ENCODE measurements at regions not wholly inside any gene's neighbourhood (a gene's known extent, or its start where the extent isn't known, plus 50 kb on each side); places are given as distances from the start of the nearest gene placed in this dataset.

DNA sequence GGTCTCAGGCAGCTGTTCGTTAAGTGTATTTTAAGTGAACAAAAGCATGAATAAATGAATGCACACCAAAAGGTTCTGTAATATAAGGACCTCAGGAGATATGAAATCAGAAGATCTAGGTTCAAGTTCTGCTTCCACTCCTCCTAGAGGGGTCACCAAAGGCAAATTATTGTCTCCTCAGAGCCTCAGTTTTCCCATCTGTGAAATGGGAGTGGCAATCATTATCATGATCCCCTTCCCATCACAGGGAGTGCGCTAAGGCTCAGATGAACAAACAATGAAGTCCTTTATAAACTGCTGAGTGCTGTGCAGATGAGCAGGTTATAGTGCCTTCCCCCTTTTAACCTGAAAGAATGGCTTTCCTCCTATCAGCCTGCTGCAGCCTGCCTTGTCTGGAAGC is 248.3 kb upstream of the C16orf82 start:
- no peak overlapping the region for H3K27ac Mint-ChIP-seq (ENCODE audit: low read depth, unreplicated experiment)
- no peak for TF ChIP-seq CTCF (IDR thresholded peaks at IDR 0.05; ENCODE audit: unreplicated experiment)
- POLR2A ChIA-PET: no interaction called here
- intact Hi-C loops (cut with micrococcal nuclease): no loop called here
- CTCF ChIA-PET: interaction anchor here (0.5 kb wide), 1 partner anchor 979 kb away, joined by 4 read pairs; no protein-coding TSS in a partner anchor
- no peaks in the 10 kb centered on the region for H3K4me1 Mint-ChIP-seq (ENCODE audit: insufficient read depth, unreplicated experiment)
- no peak for DNase-seq (ENCODE audit: unreplicated experiment)
- H3K9me3 Mint-ChIP-seq (ENCODE audit: unreplicated experiment): peaks cover 18% of the 10 kb centered on the region
- no peaks in the 10 kb centered on the region for H3K27me3 Mint-ChIP-seq (ENCODE audit: insufficient read depth, unreplicated experiment)
- no TSS peak for BruUV-seq (replicated peaks)
- no peaks in the 10 kb centered on the region for H3K36me3 Mint-ChIP-seq (ENCODE audit: insufficient read depth, unreplicated experiment)
- no peak overlapping the region for H3K4me3 Mint-ChIP-seq (ENCODE audit: unreplicated experiment)

DNA sequence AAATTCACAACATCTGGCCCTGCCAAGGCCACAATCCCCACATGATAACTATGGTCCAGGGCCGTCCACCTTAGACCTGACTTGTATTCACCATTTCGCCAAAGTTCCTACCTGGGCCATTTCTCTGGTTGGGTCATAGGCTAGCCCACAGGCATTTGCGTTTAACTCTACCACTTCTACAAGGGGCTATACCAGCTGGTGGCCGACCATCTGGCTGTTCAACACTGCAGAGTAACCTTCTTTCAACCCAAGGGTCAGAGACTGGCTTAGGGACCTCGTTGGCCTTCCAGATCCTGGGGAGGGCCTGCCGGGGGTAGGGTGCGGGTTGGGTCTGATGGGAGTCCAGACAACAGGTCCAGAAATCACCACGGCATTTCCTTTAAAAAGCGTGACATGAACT is 242.3 kb upstream of the C16orf82 start:
- Mint-ChIP-seq H3K27ac (ENCODE audit: low read depth, unreplicated experiment) (no peak overlapping the region), H3K36me3 (ENCODE audit: insufficient read depth, unreplicated experiment) (no peaks in the 10 kb centered on the region), H3K4me3 (ENCODE audit: unreplicated experiment) (no peak overlapping the region), H3K27me3 (ENCODE audit: insufficient read depth, unreplicated experiment) (no peaks in the 10 kb centered on the region), H3K9me3 (ENCODE audit: unreplicated experiment) (peaks cover 48% of the 10 kb centered on the region), H3K4me1 (ENCODE audit: insufficient read depth, unreplicated experiment) (no peaks in the 10 kb centered on the region)
- BruUV-seq (replicated peaks): no TSS peak
- ChIA-PET CTCF (interaction anchor here (0.9 kb wide), 1 partner anchor 40 kb away, joined by 3 read pairs; no protein-coding TSS in a partner anchor), POLR2A (no interaction called here)
- DNase-seq (ENCODE audit: unreplicated experiment): no peak
- intact Hi-C loops (cut with micrococcal nuclease): no loop called here
- no peak for TF ChIP-seq CTCF (IDR thresholded peaks at IDR 0.05; ENCODE audit: unreplicated experiment)

GRCh38 chr16:26826500-26826899 is 240.2 kb upstream of the C16orf82 start:
- DNase-seq (ENCODE audit: unreplicated experiment): no peak
- Mint-ChIP-seq H3K27ac (ENCODE audit: low read depth, unreplicated experiment) (no peak overlapping the region), H3K4me1 (ENCODE audit: insufficient read depth, unreplicated experiment) (no peaks in the 10 kb centered on the region), H3K9me3 (ENCODE audit: unreplicated experiment) (peaks cover 52% of the 10 kb centered on the region), H3K4me3 (ENCODE audit: unreplicated experiment) (no peak overlapping the region), H3K36me3 (ENCODE audit: insufficient read depth, unreplicated experiment) (no peaks in the 10 kb centered on the region), H3K27me3 (ENCODE audit: insufficient read depth, unreplicated experiment) (no peaks in the 10 kb centered on the region)
- intact Hi-C loops (cut with micrococcal nuclease): no loop called here
- ChIA-PET CTCF (no interaction called here), POLR2A (no interaction called here)
- TF ChIP-seq CTCF (IDR thresholded peaks at IDR 0.05; ENCODE audit: unreplicated experiment): no peak
- BruUV-seq (replicated peaks): no TSS peak

- Mint-ChIP-seq H3K4me1 (ENCODE audit: insufficient read depth, unreplicated experiment) (no peaks in the 10 kb centered on the region), H3K36me3 (ENCODE audit: insufficient read depth, unreplicated experiment) (no peaks in the 10 kb centered on the region), H3K4me3 (ENCODE audit: unreplicated experiment) (no peak overlapping the region), H3K27me3 (ENCODE audit: insufficient read depth, unreplicated experiment) (no peaks in the 10 kb centered on the region), H3K9me3 (ENCODE audit: unreplicated experiment) (peaks cover 55% of the 10 kb centered on the region), H3K27ac (ENCODE audit: low read depth, unreplicated experiment) (no peak overlapping the region)
- intact Hi-C loops (cut with micrococcal nuclease): no loop called here
- BruUV-seq (replicated peaks): no TSS peak
- TF ChIP-seq CTCF (IDR thresholded peaks at IDR 0.05; ENCODE audit: unreplicated experiment): no peak
- ChIA-PET CTCF (no interaction called here), POLR2A (no interaction called here)
- DNase-seq (ENCODE audit: unreplicated experiment): no peak
Measured at GRCh38 chr16:26827386-26827785, 239.3 kb upstream of the C16orf82 start.

All from MCF 10A (cell line).